HFFc6 (cell line): ENCODE measurements at regions not wholly inside any gene's neighbourhood (a gene's known extent, or its start where the extent isn't known, plus 50 kb on each side); places are given as distances from the start of the nearest gene placed in this dataset.

Source experiments
- DNase-seq: peaks from one replicate; pipeline ENCODE4 v3.0.0-alpha.2; 2018
- H3K27ac Mint-ChIP-seq: 2 replicates; pipeline ENCODE4 v1.8.0; 2020; ENCODE audit warnings: mild to moderate bottlenecking, mixed read lengths
- H3K27me3 Mint-ChIP-seq: 2 replicates; pipeline ENCODE4 v1.8.0; 2021; ENCODE audit warnings: mild to moderate bottlenecking, moderate library complexity, mixed read lengths; ENCODE audit not compliant: insufficient read depth
- H3K36me3 Mint-ChIP-seq: 2 replicates; pipeline ENCODE4 v1.8.0; 2021; ENCODE audit warnings: low read depth, mixed read lengths
- H3K4me1 Mint-ChIP-seq: 2 replicates; pipeline ENCODE4 v1.8.0; 2020; ENCODE audit warnings: low read depth, mixed read lengths
- H3K4me3 Mint-ChIP-seq: 2 replicates; pipeline ENCODE4 v1.8.0; 2020; ENCODE audit warnings: mild to moderate bottlenecking, moderate library complexity, mixed read lengths
- H3K9me3 Mint-ChIP-seq: 2 replicates; pipeline ENCODE4 v1.8.0; 2020; ENCODE audit warnings: mild to moderate bottlenecking, mixed read lengths
- CTCF ChIP-seq: fragments of 200-600 bp; sonication (generic); IDR thresholded peaks from 2 replicates; pipeline ENCODE4 v1.5.0; 2021; ENCODE audit warnings: antibody characterized with exemption, mild to moderate bottlenecking

- Mint-ChIP-seq H3K9me3 (no peaks in the 10 kb centered on the region), H3K27ac (no peak overlapping the region), H3K4me3 (no peak overlapping the region), H3K4me1 (no peaks in the 10 kb centered on the region; the same call in 1 of the 2 replicates), H3K36me3 (no peaks in the 10 kb centered on the region), H3K27me3 (peaks cover 4% of the 10 kb centered on the region; the same call in 1 of the 2 replicates)
- no peak for TF ChIP-seq CTCF
- no peak for DNase-seq
Measured at GRCh38 chr2:221063568-221063967, 508.5 kb downstream of the EPHA4 start.

- no peaks in the 10 kb centered on the region for H3K9me3 Mint-ChIP-seq
- no peaks in the 10 kb centered on the region; the same call in 1 of the 2 replicates for H3K4me1 Mint-ChIP-seq
- no peaks in the 10 kb centered on the region for H3K36me3 Mint-ChIP-seq
- DNase-seq: no peak
- no peak for TF ChIP-seq CTCF
- H3K27ac Mint-ChIP-seq: no peak overlapping the region
- H3K4me3 Mint-ChIP-seq: no peak overlapping the region
- H3K27me3 Mint-ChIP-seq: peaks cover 4% of the 10 kb centered on the region; the same call in 1 of the 2 replicates
Measured at GRCh38 chr2:221064058-221064854, 507.8 kb downstream of the EPHA4 start.

DNA sequence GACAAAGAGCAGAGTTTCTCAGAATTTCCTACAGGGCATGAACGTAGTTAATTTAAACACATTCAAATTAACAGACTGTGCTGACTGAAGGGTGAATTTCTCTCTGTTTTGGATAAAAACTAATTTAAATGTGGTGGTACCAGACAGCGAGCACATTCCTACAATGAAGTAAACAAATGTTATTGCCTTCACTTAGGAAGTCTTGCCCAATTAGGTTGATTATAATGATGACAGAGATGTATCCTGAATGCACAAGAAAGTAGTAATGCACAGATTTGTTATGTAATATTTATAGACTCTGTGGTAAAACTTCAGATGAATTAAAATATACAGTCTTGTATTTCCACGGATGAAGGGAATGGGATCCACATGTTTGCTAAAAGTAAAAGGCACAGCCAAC, 507.2 kb downstream of the EPHA4 start:
- Mint-ChIP-seq H3K27me3 (peaks cover 4% of the 10 kb centered on the region; the same call in 1 of the 2 replicates), H3K9me3 (no peaks in the 10 kb centered on the region; the same call in 1 of the 2 replicates)

GRCh38 chr2:221068123-221068522, 504.0 kb downstream of the EPHA4 start:
- H3K27ac Mint-ChIP-seq: no peak overlapping the region
- no peak overlapping the region for H3K4me3 Mint-ChIP-seq
- peaks cover 4% of the 10 kb centered on the region; the same call in 1 of the 2 replicates for H3K27me3 Mint-ChIP-seq
- no peaks in the 10 kb centered on the region for H3K36me3 Mint-ChIP-seq
- no peaks in the 10 kb centered on the region for H3K4me1 Mint-ChIP-seq
- DNase-seq: no peak
- peak; percentile 29; the same call in 1 of the 2 replicates for TF ChIP-seq CTCF
- peaks cover 23% of the 10 kb centered on the region for H3K9me3 Mint-ChIP-seq

More for the DNA sequence above, 507.2 kb downstream of the EPHA4 start:
- no peak for TF ChIP-seq CTCF
- H3K27ac Mint-ChIP-seq: no peak overlapping the region
- H3K4me1 Mint-ChIP-seq: no peaks in the 10 kb centered on the region; the same call in 1 of the 2 replicates
- no peaks in the 10 kb centered on the region for H3K36me3 Mint-ChIP-seq
- no peak for DNase-seq
- no peak overlapping the region for H3K4me3 Mint-ChIP-seq

DNA sequence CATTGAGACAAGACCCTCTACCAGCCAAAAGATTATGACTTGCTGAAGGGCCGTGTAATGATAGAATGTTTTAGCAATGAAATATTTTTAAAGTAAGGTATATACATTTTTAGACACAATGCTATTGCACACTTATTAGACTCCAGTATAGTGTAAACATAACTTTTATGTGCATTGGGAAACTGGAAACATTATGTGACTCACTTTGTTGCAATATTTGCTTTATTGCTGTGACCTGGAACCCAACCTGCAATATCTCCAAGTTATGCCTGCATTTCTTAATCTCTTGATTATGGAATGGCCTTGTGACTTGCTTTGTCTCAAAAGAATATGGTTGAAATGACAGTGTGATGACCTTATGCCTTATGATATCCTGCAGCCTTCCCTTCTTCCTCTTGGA, 502.0 kb downstream of the EPHA4 start:
- Mint-ChIP-seq H3K4me3 (no peak overlapping the region), H3K27ac (no peak overlapping the region), H3K4me1 (peaks cover 7% of the 10 kb centered on the region), H3K36me3 (no peaks in the 10 kb centered on the region), H3K27me3 (no peaks in the 10 kb centered on the region), H3K9me3 (peaks cover 23% of the 10 kb centered on the region)
- no peak for TF ChIP-seq CTCF
- DNase-seq: no peak
